HT1080 (cell line): ENCODE measurements at regions not wholly inside any gene's neighbourhood (a gene's known extent, or its start where the extent isn't known, plus 50 kb on each side); places are given as distances from the start of the nearest gene placed in this dataset.
"Not testable (repeated sequence)": the region's sequence is repeated elsewhere in the genome, so short reads cannot be mapped to it uniquely, and the experiment has no call there.

Source experiments
- DNase-seq: peaks from one replicate; pipeline ENCODE4 v3.0.0-alpha.2; 2015; ENCODE audit warnings: low read depth

GRCh38 chr3:61378311-61378710 lies 127.1 kb upstream of the FHIT start:
- no peak for DNase-seq

GRCh38 chr3:61381745-61382392 lies 130.6 kb upstream of the FHIT start:
- DNase-seq: peak; percentile 35

DNA sequence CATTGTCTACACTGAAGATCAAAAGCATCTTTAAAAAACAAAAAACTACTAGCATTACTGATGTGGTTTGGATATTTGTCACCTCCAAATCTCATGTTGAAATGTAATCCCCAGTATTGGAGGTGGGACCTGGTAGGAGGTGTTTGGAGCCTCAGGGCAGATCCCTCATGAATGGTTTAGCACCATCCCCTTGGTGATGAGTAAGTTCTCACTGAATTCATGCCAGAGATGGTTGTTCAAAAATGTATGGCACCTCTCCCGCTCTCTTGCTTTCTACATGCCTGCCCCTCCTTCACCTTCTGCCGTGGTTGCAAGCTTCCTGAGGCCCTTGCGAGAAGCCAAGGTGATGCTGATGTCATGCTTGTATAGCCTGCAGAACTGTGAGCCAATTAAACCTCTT lies 136.6 kb upstream of the FHIT start:
- no peak for DNase-seq

GRCh38 chr3:61393480-61393947 lies 142.3 kb upstream of the FHIT start:
- not testable (repeated sequence) for DNase-seq

- DNase-seq: no peak
Observed at GRCh38 chr3:61401359-61401758, 150.1 kb upstream of the FHIT start.

DNA sequence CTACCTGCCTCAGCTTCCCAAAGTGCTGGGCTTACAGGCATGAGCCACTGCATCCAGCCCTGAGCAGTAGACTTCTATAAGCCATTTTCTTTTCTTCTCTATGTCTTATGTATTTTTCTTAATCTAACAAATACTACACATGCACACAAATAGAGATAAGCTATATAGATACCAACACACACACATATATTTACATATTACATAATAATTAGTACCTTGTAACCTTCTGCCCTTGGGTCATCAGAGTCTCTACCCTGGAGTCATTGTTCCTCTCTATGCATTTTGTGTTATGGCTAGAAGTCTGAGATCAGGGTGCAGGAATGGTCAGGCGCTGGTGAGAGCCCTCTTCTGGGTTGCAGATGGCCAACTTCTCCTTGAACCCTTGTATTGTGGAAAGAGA lies 154.0 kb upstream of the PTPRG start:
- DNase-seq: no peak

DNA sequence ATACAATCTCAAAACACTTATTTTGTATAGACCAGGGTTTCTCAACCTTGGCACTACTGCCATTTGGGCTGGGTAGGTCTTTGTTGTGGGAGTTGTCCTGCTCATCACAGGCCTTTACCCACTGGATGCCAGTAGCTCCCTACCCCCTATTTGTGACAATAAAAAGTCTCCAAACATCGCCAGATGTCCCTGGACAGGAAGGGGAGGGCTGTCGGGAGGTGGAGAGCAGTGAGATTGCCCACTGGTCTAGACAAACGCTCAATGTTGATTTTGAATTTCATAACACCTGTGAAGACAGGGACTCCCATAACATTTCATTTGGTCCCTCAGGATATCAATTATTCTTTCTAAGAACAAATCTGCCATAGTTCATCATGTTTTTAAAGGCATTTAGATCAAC lies 151.7 kb upstream of the PTPRG start:
- no peak for DNase-seq

DNA sequence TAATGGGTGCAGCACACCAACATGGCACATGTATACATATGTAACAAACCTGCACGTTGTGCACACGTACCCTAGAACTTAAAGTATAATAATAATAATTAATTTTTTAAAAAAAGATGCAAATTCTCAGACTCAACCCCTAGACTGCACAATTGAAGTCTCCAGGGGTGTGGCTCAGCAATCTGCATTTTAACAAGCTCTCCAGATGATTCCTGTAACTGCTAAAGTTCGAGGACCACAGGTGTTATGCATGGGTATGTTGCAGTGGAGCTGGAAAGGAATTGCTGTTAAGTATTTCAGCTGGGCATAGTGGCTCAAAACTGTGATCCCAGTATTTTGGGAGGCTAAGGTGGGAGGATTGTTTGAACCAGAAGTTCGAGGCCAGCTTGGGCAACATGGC lies 151.0 kb upstream of the PTPRG start:
- DNase-seq: not testable (repeated sequence)

DNA sequence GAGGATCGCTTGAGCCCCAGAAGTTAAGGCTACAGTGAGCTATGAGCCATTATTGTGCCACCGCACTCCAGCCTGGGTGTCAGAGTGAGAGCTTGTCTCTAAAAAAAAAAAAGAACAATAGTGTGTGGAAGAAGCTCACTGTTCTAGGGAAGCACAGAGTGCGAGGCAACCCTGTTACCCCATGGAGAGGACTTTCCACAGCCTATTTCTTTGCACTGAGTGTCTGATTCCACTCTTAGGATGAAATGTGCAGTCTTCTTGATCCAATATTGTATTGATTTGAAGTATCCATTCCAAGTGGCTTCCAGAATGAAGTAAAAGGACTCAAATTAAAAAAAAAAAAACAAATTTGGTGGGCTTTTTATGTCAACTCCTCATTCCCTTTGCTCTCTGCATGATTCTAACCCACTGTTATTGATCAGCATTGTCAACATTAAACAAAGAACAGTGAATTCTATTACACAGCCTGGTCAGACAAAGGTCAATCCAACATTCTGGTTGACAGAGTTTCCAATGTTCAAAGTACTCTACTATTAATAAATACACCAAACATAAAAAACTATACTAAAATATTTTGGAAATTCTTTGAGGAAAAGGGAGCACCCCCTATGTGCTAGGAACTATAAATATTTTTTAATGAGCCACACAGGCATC lies 150.2 kb upstream of the PTPRG start:
- DNase-seq: no peak

- DNase-seq: no peak
Observed at GRCh38 chr3:61414456-61414855, 146.9 kb upstream of the PTPRG start.

- DNase-seq: no peak
Observed at GRCh38 chr3:61415201-61415600, 146.2 kb upstream of the PTPRG start.

DNA sequence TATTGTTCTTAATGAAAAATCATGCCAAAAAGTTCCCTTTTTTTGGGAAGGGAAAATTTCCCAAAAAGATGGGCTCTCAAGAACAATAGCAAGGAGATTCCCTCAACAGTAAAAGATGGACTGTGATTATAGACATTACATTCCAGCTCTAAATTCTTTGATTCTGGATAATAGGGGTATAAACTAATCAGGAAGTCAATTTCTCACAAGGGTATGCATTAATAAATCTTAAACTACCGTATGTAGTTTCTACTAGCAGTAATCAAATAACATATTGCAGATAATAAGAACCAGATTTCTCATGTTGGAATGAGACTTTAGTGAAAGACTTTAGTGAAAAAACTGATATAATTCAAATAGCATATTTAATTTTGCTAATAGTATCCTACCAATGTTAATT lies 144.8 kb upstream of the PTPRG start:
- DNase-seq: no peak

- DNase-seq: no peak
Observed at GRCh38 chr3:61417352-61417751, 144.0 kb upstream of the PTPRG start.

- no peak for DNase-seq
Observed at GRCh38 chr3:61420136-61420759, 141.1 kb upstream of the PTPRG start.

DNA sequence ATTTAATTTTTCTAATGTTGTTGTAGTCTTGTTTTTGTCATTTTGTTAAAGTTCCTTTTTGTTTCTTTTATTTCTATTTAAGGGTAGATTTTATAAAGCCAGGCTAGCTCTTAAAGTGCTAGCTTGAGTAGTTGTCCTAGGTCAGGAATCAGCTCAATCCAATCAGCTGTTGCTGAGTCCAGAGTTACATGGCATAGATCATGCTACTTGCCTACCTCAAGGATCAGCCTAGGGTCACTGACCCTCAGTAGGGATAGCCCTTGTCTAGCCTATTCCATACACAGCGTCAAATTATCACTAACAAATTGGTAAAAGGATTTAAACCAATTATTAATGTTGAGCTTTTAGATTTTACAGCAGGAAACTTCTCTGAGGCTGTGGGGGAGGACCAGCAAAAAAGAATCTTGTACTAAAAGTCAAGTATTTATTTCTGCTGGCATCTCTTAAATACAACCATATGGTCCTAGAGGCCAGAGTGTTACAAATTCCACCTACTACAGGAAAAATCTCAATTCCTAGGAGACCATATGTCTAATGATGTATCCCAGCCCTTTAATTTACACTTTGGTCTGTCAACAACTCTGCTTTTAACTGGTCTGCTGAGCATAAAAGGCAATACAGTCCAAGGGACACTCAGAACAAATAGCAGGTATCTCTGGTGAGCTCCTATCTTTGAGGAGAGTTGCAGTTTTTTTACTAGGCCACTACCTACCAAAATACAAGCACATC lies 138.3 kb upstream of the PTPRG start:
- no peak for DNase-seq

DNA sequence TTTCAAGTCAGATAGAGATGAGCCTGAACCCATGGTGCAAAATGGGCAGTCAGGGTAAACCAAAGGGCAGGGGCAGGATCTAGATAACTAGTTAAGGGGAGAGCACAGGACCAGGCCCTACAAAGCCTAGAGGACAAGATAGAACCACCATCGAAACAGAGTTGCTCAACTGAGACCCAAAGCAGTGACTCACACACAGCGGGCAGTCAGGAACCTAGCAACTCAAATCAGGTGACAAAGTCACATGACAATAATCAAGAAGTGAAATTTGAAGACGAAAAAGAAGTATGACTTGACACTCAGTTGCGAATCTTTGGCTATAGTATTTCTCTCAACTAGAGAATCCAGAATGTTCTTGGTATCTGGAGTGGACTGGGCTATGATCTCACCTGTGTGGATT lies 136.0 kb upstream of the PTPRG start:
- DNase-seq: peak; percentile 50

DNA sequence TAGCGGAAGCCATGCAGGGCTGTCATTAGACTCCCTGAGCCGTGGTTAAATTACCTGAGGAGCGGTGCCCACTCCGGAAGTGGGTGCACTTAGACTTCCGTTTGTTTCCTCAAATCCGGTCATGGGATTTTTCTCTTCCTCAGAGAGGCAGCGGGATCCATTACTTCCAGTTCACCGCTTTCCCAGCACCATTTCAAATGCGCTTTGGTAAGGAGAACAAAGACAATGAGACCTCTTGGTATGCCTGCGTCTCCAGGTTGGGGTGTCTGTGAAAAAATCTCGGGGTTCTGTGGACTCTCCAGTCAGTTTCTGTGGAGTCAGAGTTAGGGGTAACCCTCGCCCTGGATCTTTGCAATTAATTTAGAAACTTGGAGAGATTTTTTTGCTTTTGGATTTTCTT lies 132.3 kb upstream of the PTPRG start:
- DNase-seq: no peak

GRCh38 chr3:61434901-61435300 lies 126.5 kb upstream of the PTPRG start:
- DNase-seq: not testable (repeated sequence)

DNA sequence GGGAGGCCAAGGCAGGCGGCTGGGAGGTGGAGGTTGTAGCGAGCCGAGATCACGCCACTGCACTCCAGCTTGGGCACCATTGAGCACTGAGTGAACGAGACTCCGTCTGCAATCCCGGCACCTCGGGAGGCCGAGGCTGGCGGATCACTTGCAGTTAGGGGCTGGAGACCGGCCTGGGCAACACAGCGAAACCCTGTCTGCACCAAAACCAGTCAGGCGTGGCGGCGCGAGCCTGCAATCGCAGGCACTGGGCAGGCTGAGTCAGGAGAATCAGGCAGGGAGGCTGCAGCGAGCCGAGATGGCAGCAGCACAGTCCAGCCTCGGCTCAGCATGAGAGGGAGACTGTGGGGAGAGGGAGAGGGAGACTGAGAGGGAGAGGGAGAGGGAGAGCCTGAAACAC lies 126.0 kb upstream of the PTPRG start:
- not testable (repeated sequence) for DNase-seq

DNA sequence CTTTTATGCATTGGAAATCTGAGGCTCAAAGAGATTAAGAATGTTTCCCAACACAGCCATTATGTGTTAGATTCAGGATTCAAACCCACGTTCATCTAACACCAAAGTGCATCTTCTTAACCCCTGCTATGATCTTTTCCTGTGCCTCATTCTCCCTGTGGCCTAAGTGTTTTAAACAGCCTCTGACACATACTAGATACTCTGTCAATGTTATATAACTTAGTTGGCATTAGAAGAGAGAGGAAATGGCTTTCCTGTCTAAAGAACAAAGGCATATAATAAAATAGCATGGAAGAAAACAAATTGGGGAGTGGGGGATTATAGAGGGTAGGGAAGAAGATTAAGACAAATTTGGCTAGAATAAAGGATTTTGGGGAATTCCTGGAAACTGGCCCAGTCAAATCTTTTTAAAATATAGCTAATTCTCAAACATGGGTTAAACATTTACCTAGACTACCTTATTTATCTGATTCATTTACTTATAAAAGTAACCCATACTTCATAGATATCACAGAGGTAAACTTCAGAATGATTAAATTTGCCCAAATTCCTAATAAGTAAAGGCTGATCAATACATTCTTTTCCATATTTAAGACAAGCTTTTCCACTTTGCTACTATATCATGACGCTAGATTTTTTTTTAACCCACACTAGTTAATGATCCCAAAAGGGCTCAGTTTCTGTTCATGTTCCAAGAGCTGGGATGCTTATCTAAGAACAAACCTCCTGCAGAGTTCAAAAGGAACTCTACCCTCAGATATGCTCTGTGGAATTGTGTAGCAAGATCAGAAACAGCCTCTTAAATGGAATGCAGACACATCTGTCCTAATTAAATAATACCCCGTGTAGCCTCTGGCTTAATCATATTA lies 122.9 kb upstream of the PTPRG start:
- DNase-seq: no peak

DNA sequence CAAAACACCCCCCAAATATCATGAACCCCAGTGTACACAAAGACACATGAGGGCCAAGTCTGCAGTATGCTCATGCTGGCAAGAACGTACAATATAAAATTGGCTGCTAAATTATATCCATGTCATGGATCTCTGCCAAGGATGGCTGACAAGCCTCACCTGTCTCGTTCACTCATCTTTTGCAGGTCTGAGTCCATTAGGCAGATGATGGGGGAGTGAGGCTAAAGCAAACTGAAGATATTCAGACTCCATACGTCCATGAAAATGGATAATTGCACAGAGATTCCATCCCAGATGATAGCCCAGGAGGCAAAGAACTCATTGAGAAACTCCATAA lies 122.3 kb upstream of the PTPRG start:
- no peak for DNase-seq
